GM19351 (cell line): ENCODE measurements at regions not wholly inside any gene's neighbourhood (a gene's known extent, or its start where the extent isn't known, plus 50 kb on each side); places are given as distances from the start of the nearest gene placed in this dataset.
"Not testable (repeated sequence)": the region's sequence is repeated elsewhere in the genome, so short reads cannot be mapped to it uniquely, and the experiment has no call there.

Experiments used
- ATAC-seq: cut with Tn5 transposase; IDR thresholded peaks from one replicate; pipeline ENCODE4 v1.9.1; 2021; ENCODE audit warnings: mild to moderate bottlenecking, moderate library complexity; ENCODE audit not compliant: unreplicated experiment

GRCh38 chr9:26260238-26260637 lies 582.0 kb upstream of the TUSC1 start:
- ATAC-seq, result no peak

GRCh38 chr9:26247861-26248260 lies 569.6 kb upstream of the TUSC1 start:
- ATAC-seq, result no peak

GRCh38 chr9:26244661-26245451 lies 566.6 kb upstream of the TUSC1 start:
- no peak for ATAC-seq

GRCh38 chr9:26243726-26244125 lies 565.5 kb upstream of the TUSC1 start:
- ATAC-seq, result no peak

- no peak for ATAC-seq
These were observed 564.9 kb upstream of the TUSC1 start for GRCh38 chr9:26243029-26243697.

- no peak for ATAC-seq
These were observed 561.8 kb upstream of the TUSC1 start for GRCh38 chr9:26240020-26240419.

- ATAC-seq, result no peak
These were observed 559.0 kb upstream of the TUSC1 start for GRCh38 chr9:26237256-26237655.

- no peak for ATAC-seq
These were observed 556.6 kb upstream of the TUSC1 start for GRCh38 chr9:26234865-26235264.

- ATAC-seq, result no peak
These were observed 553.1 kb upstream of the TUSC1 start for GRCh38 chr9:26231391-26231790.

GRCh38 chr9:26229324-26230054 lies 551.2 kb upstream of the TUSC1 start:
- ATAC-seq, result no peak

- ATAC-seq, result no peak
These were observed 550.0 kb upstream of the TUSC1 start for GRCh38 chr9:26228273-26228672.

GRCh38 chr9:26221290-26221689 lies 543.0 kb upstream of the TUSC1 start:
- no peak for ATAC-seq

GRCh38 chr9:26220367-26220766 lies 542.1 kb upstream of the TUSC1 start:
- no peak for ATAC-seq

GRCh38 chr9:26219961-26220360 lies 541.7 kb upstream of the TUSC1 start:
- no peak for ATAC-seq

GRCh38 chr9:26216702-26217101 lies 538.5 kb upstream of the TUSC1 start:
- no peak for ATAC-seq

- not testable (repeated sequence) for ATAC-seq
These were observed 536.6 kb upstream of the TUSC1 start for GRCh38 chr9:26214713-26215444.

- no peak for ATAC-seq
These were observed 532.2 kb upstream of the TUSC1 start for GRCh38 chr9:26210338-26210851.

GRCh38 chr9:26205261-26205660 lies 527.0 kb upstream of the TUSC1 start:
- no peak for ATAC-seq

- ATAC-seq, result no peak
These were observed 515.0 kb upstream of the TUSC1 start for GRCh38 chr9:26193237-26193636.

GRCh38 chr9:26191711-26192110 lies 513.5 kb upstream of the TUSC1 start:
- ATAC-seq, result no peak

- no peak for ATAC-seq
These were observed 503.6 kb upstream of the TUSC1 start for GRCh38 chr9:26181836-26182235.
